C4-2B (cell line): ENCODE measurements at regions not wholly inside any gene's neighbourhood (a gene's known extent, or its start where the extent isn't known, plus 50 kb on each side); places are given as distances from the start of the nearest gene placed in this dataset.

Experiments
- H3K27ac ChIP-seq: fragments of 450-650 bp; 2 replicates; pipeline ENCODE4 v1.5.1; 2017
- ZFX ChIP-seq: fragments of 450-650 bp; IDR thresholded peaks from 2 replicates; pipeline ENCODE4 v1.6.1; 2017
- TF ChIP-seq, protein P1 (sequence below): fragments of 450-650 bp; conservative IDR thresholded peaks from 2 replicates; pipeline ENCODE4 v1.5.1; 2017; ENCODE audit warnings: mild to moderate bottlenecking

DNA sequence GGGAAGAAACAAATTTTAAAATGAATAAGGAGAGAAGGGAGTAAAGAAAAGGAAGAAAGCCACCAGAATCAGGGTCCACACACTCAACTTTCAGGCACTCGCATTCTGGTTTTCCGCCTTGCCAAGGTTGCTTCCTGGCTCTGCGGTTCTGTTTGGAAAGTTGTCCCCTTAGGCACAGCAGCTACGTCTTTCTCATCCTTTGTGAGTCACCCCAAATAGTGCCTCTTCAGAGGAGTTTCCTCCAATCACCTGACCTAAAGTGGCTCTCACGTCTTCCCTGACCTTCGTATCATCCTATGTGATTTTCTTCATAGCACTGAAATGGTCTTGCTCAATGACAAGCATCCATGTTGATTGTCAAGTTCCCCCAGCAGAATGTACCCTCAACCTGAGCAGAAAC lies 99.5 kb upstream of the TMCC3 start:
- no peak overlapping the region for H3K27ac ChIP-seq
- TF ChIP-seq ZFX, result no peak
- TF ChIP-seq, protein P1, sequence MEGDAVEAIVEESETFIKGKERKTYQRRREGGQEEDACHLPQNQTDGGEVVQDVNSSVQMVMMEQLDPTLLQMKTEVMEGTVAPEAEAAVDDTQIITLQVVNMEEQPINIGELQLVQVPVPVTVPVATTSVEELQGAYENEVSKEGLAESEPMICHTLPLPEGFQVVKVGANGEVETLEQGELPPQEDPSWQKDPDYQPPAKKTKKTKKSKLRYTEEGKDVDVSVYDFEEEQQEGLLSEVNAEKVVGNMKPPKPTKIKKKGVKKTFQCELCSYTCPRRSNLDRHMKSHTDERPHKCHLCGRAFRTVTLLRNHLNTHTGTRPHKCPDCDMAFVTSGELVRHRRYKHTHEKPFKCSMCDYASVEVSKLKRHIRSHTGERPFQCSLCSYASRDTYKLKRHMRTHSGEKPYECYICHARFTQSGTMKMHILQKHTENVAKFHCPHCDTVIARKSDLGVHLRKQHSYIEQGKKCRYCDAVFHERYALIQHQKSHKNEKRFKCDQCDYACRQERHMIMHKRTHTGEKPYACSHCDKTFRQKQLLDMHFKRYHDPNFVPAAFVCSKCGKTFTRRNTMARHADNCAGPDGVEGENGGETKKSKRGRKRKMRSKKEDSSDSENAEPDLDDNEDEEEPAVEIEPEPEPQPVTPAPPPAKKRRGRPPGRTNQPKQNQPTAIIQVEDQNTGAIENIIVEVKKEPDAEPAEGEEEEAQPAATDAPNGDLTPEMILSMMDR, result no peak

DNA sequence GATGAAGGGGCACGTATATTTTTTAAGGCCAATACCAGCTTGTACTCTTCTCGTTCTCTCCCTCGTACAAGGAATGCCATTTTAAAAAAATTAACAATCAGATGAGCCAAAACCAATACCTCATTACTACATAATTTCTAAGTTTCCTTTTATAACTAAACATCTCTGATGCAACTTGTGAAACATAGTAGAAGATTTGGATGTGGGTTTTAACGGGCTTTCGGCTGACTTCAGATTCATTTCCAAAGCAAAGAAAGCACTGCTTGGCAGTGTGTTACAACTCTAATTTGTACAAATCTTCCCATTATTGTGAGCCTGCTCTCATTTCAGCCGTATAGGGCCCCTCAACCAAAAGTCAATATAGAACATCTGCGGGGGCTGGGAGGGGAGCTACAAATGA lies 99.1 kb upstream of the TMCC3 start:
- no peak overlapping the region for H3K27ac ChIP-seq
- TF ChIP-seq ZFX, result no peak
- TF ChIP-seq, protein P1, result no peak

DNA sequence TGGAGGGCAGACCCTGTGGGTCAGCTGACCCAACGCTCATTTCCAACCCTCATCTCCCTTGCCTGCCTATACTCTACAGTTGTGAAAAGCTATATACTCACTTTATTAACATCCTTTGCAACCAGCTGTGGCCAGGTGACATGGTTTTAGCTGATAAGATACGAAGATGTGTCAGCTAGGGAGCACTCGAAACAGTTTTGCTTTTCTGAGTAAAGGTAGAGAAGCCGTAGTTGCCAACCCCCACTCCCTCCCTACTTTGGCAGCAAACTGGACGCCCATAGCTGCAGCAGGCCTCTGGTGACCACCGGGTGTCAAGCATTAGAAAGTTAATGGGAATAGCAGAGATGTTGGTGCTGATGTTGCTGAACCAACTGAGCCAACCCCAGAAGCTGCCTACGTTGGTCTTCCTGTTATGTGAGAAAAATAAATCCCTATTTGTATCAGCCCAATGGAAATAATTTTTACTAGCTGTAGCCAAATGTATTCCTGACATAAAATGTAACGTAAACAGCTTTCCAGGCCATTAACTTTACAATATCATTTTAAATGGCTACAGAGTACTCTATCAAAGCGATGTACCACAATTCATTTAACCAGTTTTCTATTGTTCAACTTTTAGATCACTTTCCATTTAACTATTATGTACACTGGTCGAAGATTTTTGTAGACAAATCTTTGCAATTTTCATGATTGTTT lies 98.5 kb upstream of the TMCC3 start:
- no peak overlapping the region for H3K27ac ChIP-seq
- TF ChIP-seq, protein P1, result no peak
- no peak for TF ChIP-seq ZFX

DNA sequence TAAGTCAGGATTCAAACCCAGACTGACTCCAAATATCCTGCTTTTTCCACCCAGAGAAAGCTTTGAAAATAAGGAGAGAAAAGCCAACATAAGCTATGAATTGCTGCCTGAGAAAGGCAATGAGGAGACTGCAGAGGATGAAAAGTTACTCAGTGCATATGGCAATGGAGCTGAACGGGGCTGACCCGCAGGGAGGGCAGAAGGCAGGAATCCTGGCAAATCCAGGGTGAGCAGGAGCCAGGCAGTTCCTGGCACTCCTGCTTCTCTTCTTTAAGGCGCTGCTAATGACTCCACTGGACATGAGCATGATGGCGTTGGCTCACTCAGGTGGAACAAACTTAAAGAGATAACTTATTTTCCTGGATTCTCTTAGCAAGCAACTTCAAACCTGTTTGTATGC lies 95.2 kb upstream of the TMCC3 start:
- no peak for TF ChIP-seq ZFX
- TF ChIP-seq, protein P1, result no peak
- no peak overlapping the region for H3K27ac ChIP-seq

DNA sequence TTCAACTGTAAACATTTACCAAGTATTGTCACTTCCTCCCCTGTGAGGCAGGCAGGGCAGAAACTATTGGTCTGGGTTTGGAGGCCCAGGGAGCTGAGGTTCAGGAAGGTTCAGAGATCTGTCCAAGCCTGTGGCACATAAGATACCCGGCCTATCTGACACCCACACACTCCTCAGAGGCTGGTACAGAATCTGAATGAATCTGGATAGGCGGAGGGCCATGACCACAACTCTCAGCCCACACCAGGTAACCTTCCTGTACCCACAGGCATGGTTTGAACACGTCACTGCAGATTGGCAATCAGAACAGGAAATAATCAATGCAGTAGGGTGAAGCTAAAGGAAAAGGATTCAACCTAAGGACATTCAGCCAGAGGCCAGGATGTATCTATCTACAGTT lies 92.8 kb upstream of the TMCC3 start:
- no peak for TF ChIP-seq ZFX
- TF ChIP-seq, protein P1, result no peak
- H3K27ac ChIP-seq, result no peak overlapping the region

DNA sequence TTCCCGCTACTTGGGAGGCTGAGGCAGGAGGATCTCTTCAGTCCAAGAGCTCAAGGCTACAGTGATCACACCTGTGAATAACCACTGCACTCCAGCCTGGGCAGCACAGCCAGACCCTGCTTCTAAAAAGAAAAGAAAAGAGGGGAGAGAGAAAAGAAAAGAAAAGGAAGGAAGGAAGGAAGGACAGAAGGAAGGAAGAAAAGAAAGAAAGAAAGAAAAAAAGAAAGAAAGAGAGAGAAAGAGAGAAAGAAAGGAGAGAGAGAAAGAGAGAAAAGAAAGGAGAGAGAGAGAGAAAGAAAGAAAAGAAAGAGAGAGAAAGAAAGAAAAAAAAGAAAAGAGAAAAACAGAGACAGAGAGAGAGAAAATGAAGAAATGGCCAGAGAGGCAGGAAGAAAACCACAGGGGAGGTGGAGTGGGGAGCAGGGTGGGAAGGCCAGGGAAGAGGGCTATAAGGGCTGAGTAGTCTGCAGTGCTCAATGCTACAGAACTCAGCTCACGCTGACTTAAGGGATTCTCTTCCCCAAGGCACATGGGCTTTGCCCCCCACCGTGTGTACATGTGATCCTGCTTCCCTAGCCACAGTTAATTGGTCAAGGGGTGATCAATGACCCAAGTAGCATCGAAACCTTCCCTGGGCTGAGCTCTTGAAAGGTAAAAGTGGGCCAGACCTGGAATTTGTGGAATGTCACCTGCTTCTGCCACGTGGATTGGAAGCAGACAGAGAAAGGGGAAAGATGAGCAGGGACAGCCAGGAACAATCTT lies 90.4 kb upstream of the TMCC3 start:
- no peak overlapping the region for H3K27ac ChIP-seq
- TF ChIP-seq, protein P1, result no peak
- no peak for TF ChIP-seq ZFX

DNA sequence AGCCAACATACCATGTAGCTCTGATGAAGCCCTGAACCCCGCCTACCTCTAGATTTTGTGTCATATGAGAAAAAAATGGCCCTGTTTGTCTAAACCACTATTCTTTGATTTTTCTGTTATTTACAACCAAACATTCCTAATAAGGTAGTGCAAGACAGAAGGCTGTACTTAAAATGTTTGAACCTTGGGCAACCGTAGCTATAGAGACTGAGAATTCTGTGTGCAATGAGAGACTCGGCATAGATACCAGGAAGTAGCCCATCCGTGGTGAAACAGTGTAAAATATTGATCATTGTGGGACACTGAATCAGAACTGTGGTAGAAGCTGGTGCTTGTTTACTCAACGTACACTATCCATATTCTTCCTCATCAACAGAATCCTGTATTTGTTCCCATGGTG lies 86.5 kb upstream of the TMCC3 start:
- no peak overlapping the region for H3K27ac ChIP-seq
- no peak for TF ChIP-seq ZFX
- TF ChIP-seq, protein P1, result no peak
